GM19468 (cell line): ENCODE measurements at regions not wholly inside any gene's neighbourhood (a gene's known extent, or its start where the extent isn't known, plus 50 kb on each side); places are given as distances from the start of the nearest gene placed in this dataset.

ENCODE experiments used
- ATAC-seq: cut with Tn5 transposase; IDR thresholded peaks from one replicate; pipeline ENCODE4 v1.9.1; 2021; ENCODE audit warnings: mild to moderate bottlenecking, moderate library complexity, moderate number of reproducible peaks; ENCODE audit not compliant: unreplicated experiment; ENCODE audit errors: extremely low read depth

DNA sequence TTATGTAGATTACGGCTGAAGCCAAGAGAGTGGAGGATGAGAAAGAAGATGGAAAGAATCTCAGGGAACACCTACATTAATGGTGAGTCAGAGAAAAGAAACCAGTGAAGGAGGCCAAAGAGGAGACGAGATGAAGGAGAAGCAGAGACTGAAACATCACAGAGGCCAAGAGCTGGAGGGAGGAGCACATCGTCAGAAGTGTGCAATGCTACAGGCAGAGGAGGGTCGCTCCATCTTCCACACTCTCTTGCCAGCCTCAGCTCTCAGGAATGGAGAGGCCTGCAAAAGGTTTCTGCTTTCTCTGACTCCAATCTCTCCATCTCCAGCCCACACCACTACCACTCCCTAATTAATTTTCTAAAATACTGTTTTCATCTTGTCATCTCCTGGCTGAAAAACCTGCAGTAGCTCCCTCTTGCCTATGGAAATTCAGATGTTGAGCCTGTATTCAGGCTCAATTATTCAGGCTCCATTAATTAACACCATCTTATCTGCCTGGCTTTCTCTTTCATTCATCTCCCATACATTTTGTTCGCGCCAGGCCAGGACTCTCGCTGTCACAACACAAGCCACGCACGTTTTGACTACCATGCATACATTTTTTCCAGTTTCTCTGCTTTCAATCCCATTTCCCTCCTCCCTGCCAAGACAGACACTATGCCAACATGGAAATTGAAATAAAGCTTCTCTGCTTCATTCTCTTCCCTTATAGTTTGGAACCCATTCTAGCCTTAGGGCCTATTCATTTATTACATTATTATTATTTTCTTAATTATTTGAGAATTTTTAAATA is 165.8 kb downstream of the INHBA start:
- ATAC-seq = no peak

DNA sequence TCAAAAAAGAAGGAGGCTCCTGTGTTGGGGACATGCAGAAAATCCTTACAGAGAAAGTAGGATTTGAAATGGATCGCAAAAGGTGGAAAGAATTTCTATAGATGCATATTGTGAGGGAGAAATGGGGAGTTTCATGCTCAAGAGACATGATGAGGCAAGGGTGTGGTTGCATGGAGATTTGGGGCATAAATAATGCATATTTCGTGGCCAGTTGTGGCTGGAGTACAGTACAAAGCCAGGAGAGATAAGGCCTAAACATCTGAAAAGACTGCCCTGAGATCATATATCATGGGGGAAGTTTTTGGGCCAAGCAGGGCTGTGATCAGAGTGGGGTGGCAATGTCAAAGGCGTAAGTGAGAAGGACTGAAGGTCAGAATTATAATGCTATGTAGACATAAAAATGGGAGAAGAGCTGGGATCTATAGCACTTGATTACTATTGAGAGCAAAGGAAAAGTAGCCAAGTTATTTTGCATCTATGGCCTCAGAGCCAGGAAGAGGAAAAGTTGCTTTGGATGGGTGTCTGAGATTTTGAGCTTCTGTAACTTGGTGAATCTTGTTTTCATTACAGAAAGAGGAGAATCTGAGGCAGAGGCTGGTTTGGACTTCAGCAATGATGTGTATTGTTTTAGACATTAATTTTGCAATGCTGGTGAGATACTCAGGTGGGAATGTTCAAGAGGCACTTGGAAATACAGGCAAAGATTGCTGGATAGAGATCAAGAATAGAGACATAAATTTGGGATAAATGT is 166.6 kb downstream of the INHBA start:
- ATAC-seq = no peak

- ATAC-seq = no peak
These were observed 173.1 kb downstream of the INHBA start for GRCh38 chr7:41529831-41530230.

DNA sequence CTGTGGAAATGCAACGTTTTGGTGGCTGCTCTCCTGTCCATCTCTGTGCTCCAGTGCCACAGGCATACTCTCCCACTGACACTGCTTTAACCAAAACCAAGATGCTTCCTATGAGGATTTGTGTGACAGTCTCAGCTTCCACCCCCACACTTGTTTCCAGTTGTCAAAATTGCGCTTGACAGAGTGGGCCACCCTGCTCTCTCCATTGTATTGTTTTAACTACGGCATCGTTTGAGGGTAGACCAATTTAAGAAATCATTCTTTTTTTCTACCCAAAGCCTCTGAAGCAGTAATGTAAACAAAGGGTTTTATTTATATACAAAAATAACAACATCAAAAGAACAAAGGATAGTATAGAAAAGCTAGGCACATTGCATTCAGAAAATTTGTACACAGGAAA is 178.0 kb downstream of the INHBA start:
- no peak for ATAC-seq

- no peak for ATAC-seq
These were observed 182.4 kb downstream of the INHBA start for GRCh38 chr7:41520445-41520844.

GRCh38 chr7:41517771-41518170 is 185.1 kb downstream of the INHBA start:
- ATAC-seq = no peak

- no peak for ATAC-seq
These were observed 194.1 kb downstream of the INHBA start for GRCh38 chr7:41508755-41509154.

DNA sequence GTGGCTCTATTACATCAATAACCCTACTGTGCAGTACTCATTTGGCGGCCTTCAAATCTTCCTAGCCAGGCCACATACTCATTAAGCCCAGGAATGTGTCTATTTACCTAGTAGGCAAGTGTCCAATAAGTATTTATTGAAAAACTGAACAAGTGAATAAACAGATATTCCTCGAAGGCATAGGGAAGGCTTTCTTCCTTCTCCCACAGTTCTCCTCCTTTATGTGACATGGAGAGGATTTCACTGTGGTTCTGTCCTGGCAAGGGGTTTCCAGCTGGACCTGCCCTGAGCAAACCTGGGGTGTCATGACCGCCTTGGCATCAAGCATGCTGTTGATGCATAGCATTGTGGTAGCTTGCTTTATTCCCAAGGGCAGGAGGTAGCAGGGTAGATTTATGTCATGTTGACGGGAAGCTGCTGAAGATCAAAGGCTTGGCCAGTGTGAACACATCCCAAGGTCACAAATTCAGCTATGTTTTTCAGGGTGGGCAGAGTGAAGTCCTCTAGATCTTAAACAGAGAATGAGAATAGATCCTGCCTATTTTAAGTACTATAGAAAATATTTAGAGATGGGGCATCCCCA is 195.1 kb downstream of the INHBA start:
- ATAC-seq = no peak

DNA sequence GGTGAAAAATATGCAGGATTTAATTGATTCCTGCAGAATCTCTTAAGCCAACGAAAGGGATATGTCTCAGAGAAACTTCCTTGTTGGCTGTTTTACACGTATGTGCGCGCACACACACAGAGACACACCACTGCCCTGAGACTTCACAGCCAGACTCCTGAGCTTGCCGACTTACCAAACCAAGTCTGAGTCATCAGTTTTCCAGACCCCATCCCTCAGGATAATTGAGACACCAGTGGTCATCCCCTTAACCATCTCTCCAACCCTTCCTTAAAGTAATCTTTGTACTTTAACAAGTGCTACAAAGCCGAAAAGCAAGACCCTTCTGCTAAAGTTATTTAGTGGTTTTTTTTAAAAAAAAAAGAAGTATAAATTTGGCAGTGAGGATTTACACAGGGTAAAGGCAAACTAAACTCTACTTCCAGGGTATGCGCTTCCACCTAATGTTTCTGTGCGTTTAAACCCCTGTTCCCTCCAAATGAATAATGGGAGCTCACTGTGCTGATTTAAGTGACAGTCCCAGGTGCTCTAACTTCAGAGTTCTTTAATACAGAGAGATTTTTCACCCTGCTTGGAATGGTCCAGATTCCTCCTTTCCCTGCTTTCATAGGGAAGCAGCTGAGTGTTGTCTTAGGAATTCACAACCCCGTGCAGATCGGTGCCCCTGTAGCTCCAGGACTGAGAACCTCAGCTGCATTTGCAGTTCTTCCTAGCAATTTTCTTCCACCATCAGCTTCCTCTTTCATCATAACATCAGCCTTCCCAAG is 198.5 kb downstream of the INHBA start:
- no peak for ATAC-seq

- no peak for ATAC-seq
These were observed 199.5 kb downstream of the INHBA start for GRCh38 chr7:41503438-41503837.

- ATAC-seq = no peak
These were observed 201.4 kb downstream of the INHBA start for GRCh38 chr7:41501466-41501865.

DNA sequence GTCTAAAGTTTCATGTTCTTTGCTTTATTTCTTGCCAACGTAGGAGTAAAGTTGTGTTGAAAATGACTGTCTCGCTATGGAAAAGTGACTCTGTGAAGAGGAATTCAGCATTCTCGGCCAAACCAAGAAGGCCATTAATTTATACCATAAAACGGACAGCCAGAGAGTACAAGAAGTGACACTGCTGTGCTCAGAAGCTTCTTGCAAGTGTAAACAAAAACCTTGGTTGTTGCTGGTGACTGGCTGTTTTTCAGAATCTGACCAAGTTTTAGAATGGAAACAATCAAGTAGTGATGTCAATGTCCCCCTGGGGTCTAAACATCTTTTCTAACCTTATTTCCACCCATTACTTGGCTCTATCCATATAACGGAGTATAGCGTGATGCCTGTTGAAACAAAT is 201.9 kb downstream of the INHBA start:
- no peak for ATAC-seq

DNA sequence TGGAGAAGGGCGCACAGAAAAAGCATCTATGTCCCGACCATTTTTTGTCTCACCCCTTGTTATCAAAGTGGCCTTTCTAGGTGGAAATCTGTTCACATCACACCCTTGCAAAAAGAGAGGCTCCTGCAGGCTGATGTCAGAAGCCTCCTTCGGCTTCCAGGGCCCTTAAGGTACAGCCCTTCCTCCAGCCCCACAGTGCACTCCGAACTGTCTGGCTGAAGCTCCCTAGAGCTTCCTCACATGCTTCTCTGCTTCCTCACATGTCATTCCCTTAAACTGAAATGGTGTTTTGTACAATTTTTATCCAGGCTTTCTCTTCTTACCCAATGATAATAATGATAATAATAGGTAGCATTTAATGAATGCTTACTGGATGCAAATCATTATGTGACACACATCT is 210.3 kb downstream of the INHBA start:
- no peak for ATAC-seq

DNA sequence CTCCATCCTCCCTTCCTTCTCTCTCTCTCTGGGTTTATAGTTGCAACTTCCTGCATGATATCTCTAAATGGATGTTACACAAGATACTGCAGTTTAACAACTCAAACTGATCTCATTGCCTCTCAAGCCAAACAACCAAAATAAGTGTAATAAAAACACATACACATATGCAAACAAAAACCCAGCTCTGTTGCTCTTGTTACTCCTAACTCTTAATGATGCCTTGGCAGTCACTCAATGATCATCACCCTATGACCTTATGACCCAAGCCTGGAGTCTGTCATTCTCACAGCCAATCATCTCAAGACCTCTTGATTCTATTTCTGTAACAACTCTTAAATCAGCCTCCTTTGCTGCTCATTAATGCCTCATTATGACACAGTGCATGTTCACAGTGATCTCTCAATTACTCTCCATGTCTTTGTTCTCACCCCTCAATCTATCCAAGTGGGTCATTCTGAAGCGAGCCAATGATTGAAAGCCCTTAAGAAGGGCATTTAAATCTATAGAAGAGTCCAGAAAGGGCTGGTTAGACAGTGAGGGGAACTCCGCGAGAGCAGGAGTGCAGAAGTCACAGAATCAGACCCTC is 210.9 kb downstream of the INHBA start:
- no peak for ATAC-seq

GRCh38 chr7:41491308-41491707 is 211.6 kb downstream of the INHBA start:
- no peak for ATAC-seq

GRCh38 chr7:41489885-41490284 is 213.0 kb downstream of the INHBA start:
- no peak for ATAC-seq

GRCh38 chr7:41487229-41487940 is 215.5 kb downstream of the INHBA start:
- ATAC-seq = no peak

- no peak for ATAC-seq
These were observed 221.5 kb downstream of the INHBA start for GRCh38 chr7:41481353-41481752.

GRCh38 chr7:41478187-41478586 is 224.7 kb downstream of the INHBA start:
- no peak for ATAC-seq

GRCh38 chr7:41476460-41476803 is 226.5 kb downstream of the INHBA start:
- ATAC-seq = no peak
